GM03348 (cell line): ENCODE measurements at regions not wholly inside any gene's neighbourhood (a gene's known extent, or its start where the extent isn't known, plus 50 kb on each side); places are given as distances from the start of the nearest gene placed in this dataset.
"Not testable (repeated sequence)": the region's sequence is repeated elsewhere in the genome, so short reads cannot be mapped to it uniquely, and the experiment has no call there.

Experiments used
- DNase-seq: peaks from one replicate; pipeline ENCODE4 v3.0.0; 2012; ENCODE audit warnings: low spot score

GRCh38 chr4:12447451-12447850 is 1018.8 kb upstream of the HS3ST1 start:
- no peak for DNase-seq

- no peak for DNase-seq
These were observed 1018.0 kb upstream of the HS3ST1 start for GRCh38 chr4:12446657-12447185.

- DNase-seq: no peak
These were observed 1017.6 kb upstream of the HS3ST1 start for GRCh38 chr4:12446256-12446655.

GRCh38 chr4:12445711-12446235 is 1017.1 kb upstream of the HS3ST1 start:
- no peak for DNase-seq

GRCh38 chr4:12439633-12440305 is 1011.1 kb upstream of the HS3ST1 start:
- no peak for DNase-seq

- not testable (repeated sequence) for DNase-seq
These were observed 1002.6 kb upstream of the HS3ST1 start for GRCh38 chr4:12431259-12431658.

- DNase-seq: no peak
These were observed 992.7 kb upstream of the HS3ST1 start for GRCh38 chr4:12421364-12421763.

- DNase-seq: no peak
These were observed 988.1 kb upstream of the HS3ST1 start for GRCh38 chr4:12416755-12417154.

GRCh38 chr4:12414181-12414812 is 985.6 kb upstream of the HS3ST1 start:
- no peak for DNase-seq

- DNase-seq: no peak
These were observed 982.4 kb upstream of the HS3ST1 start for GRCh38 chr4:12411072-12411471.

GRCh38 chr4:12409507-12410190 is 981.0 kb upstream of the HS3ST1 start:
- DNase-seq: no peak

GRCh38 chr4:12408364-12408763 is 979.7 kb upstream of the HS3ST1 start:
- DNase-seq: no peak

GRCh38 chr4:12403175-12403574 is 974.5 kb upstream of the HS3ST1 start:
- no peak for DNase-seq

- DNase-seq: no peak
These were observed 971.1 kb upstream of the HS3ST1 start for GRCh38 chr4:12399781-12400180.

- no peak for DNase-seq
These were observed 965.1 kb upstream of the HS3ST1 start for GRCh38 chr4:12393631-12394262.

GRCh38 chr4:12389604-12390003 is 960.9 kb upstream of the HS3ST1 start:
- DNase-seq: no peak

- DNase-seq: no peak
These were observed 953.9 kb upstream of the HS3ST1 start for GRCh38 chr4:12382567-12382966.

- DNase-seq: no peak
These were observed 950.5 kb upstream of the HS3ST1 start for GRCh38 chr4:12379191-12379590.

GRCh38 chr4:12375805-12376204 is 947.1 kb upstream of the HS3ST1 start:
- no peak for DNase-seq

- not testable (repeated sequence) for DNase-seq
These were observed 937.2 kb upstream of the HS3ST1 start for GRCh38 chr4:12365869-12366268.

- no peak for DNase-seq
These were observed 931.7 kb upstream of the HS3ST1 start for GRCh38 chr4:12360391-12360790.

- DNase-seq: no peak
These were observed 930.7 kb upstream of the HS3ST1 start for GRCh38 chr4:12359420-12359819.
